Hepatocyte (in vitro differentiated cells): ENCODE measurements at regions not wholly inside any gene's neighbourhood (a gene's known extent, or its start where the extent isn't known, plus 50 kb on each side); places are given as distances from the start of the nearest gene placed in this dataset.

Source experiments
- DNase-seq: peaks from one replicate; pipeline ENCODE4 v3.0.0-alpha.2; 2016; ENCODE audit warnings: low spot score
- H2AFZ ChIP-seq: fragments of 200-600 bp; sonication (generic); 2 replicates; pipeline ENCODE4 v1.6.0; 2016; ENCODE audit warnings: antibody characterized with exemption, mild to moderate bottlenecking
- H3K27ac ChIP-seq: fragments of 200-600 bp; sonication (generic); 2 replicates; pipeline ENCODE4 v1.5.1; 2016; ENCODE audit warnings: mild to moderate bottlenecking
- H3K27me3 ChIP-seq: fragments of 200-600 bp; sonication (generic); 2 replicates; pipeline ENCODE4 v1.6.1; 2016
- H3K36me3 ChIP-seq: fragments of 200-600 bp; sonication (generic); replicated peaks from 2 replicates; pipeline ENCODE4 v1.5.1; 2016; ENCODE audit warnings: low read depth; ENCODE audit not compliant: insufficient read depth
- H3K4me1 ChIP-seq: fragments of 200-600 bp; sonication (generic); 2 replicates; pipeline ENCODE4 v1.5.1; 2016; ENCODE audit warnings: mild to moderate bottlenecking, moderate library complexity; ENCODE audit not compliant: insufficient read depth
- H3K4me2 ChIP-seq: fragments of 200-600 bp; sonication (generic); 2 replicates; pipeline ENCODE4 v1.6.0; 2016
- H3K4me3 ChIP-seq: fragments of 200-600 bp; sonication (generic); 2 replicates; pipeline ENCODE4 v1.5.1; 2016; ENCODE audit warnings: mild to moderate bottlenecking
- H3K79me2 ChIP-seq: fragments of 200-600 bp; sonication (generic); 2 replicates; pipeline ENCODE4 v1.6.0; 2017; ENCODE audit warnings: mild to moderate bottlenecking
- H3K9me2 ChIP-seq: fragments of 200-600 bp; sonication (generic); replicated peaks from 2 replicates; pipeline ENCODE4 v1.6.0; 2017; ENCODE audit warnings: mild to moderate bottlenecking; ENCODE audit not compliant: insufficient read depth
- H3K9me3 ChIP-seq: fragments of 200-600 bp; sonication (generic); 2 replicates; pipeline ENCODE4 v1.5.1; 2016; ENCODE audit warnings: low read depth, mild to moderate bottlenecking
- H4K20me1 ChIP-seq: fragments of 200-600 bp; sonication (generic); 2 replicates; pipeline ENCODE4 v1.6.0; 2016; ENCODE audit warnings: mild to moderate bottlenecking; ENCODE audit not compliant: insufficient read depth, poor library complexity, severe bottlenecking
- CTCF ChIP-seq: fragments of 200-600 bp; sonication (generic); IDR thresholded peaks from 2 replicates; pipeline ENCODE4 v1.5.1; 2016; ENCODE audit warnings: antibody characterized with exemption, mild to moderate bottlenecking; ENCODE audit not compliant: poor library complexity
- EZH2 ChIP-seq: fragments of 200-600 bp; sonication (generic); IDR thresholded peaks from 2 replicates; pipeline ENCODE4 v1.6.1; 2016; ENCODE audit warnings: antibody characterized with exemption, mild to moderate bottlenecking, borderline replicate concordance
- EZH2phosphoT487 ChIP-seq: fragments of 200-600 bp; sonication (generic); IDR thresholded peaks from one replicate; pipeline ENCODE4 v1.6.1; 2018; ENCODE audit warnings: antibody characterized with exemption, mild to moderate bottlenecking, low read depth, moderate library complexity; ENCODE audit not compliant: unreplicated experiment, severe bottlenecking
- WGBS: methylation state at CpG from one replicate; pipeline ENCODE4 v1.1.6; 2016; ENCODE audit warnings: low lambda C conversion rate; ENCODE audit errors: missing lambda C conversion rate; 5-methylcytosine and 5-hydroxymethylcytosine counted together

- Histone ChIP-seq H3K27me3 (no peaks in the 10 kb centered on the region), H3K79me2 (no peaks in the 10 kb centered on the region), H3K9me2 (no peaks in the 10 kb centered on the region), H3K4me2 (no peak overlapping the region), H2AFZ (no peak overlapping the region), H3K27ac (no peak overlapping the region), H3K4me3 (no peak overlapping the region), H3K4me1 (no peaks in the 10 kb centered on the region), H3K9me3 (no peaks in the 10 kb centered on the region), H3K36me3 (no peaks in the 10 kb centered on the region), H4K20me1 (no peaks in the 10 kb centered on the region)
- DNase-seq = no peak
- TF ChIP-seq CTCF = no peak
- TF ChIP-seq EZH2phosphoT487 = no peak
- no peak for TF ChIP-seq EZH2
These were observed 266.8 kb downstream of the EPM2A start for GRCh38 chr6:145468534-145468933.

GRCh38 chr6:145469021-145469420 is 266.3 kb downstream of the EPM2A start:
- Histone ChIP-seq H4K20me1 (no peaks in the 10 kb centered on the region), H3K4me2 (no peak overlapping the region), H3K36me3 (no peaks in the 10 kb centered on the region), H3K9me3 (no peaks in the 10 kb centered on the region), H3K9me2 (no peaks in the 10 kb centered on the region), H3K4me3 (no peak overlapping the region), H3K79me2 (no peaks in the 10 kb centered on the region), H3K27ac (no peak overlapping the region), H3K4me1 (no peaks in the 10 kb centered on the region), H2AFZ (no peak overlapping the region), H3K27me3 (no peaks in the 10 kb centered on the region)
- no peak for DNase-seq
- TF ChIP-seq EZH2phosphoT487 (no peak), CTCF (no peak)

GRCh38 chr6:145475794-145476396 is 259.4 kb downstream of the EPM2A start:
- no peaks in the 10 kb centered on the region for H4K20me1 ChIP-seq
- H3K79me2 ChIP-seq = no peaks in the 10 kb centered on the region
- H3K4me1 ChIP-seq = no peaks in the 10 kb centered on the region
- no peaks in the 10 kb centered on the region for H3K9me2 ChIP-seq
- H3K4me3 ChIP-seq = no peak overlapping the region
- no peak for DNase-seq
- TF ChIP-seq CTCF = no peak
- TF ChIP-seq EZH2 = no peak
- TF ChIP-seq EZH2phosphoT487 = no peak
- no peaks in the 10 kb centered on the region for H3K9me3 ChIP-seq
- no peaks in the 10 kb centered on the region for H3K27me3 ChIP-seq
- H3K27ac ChIP-seq = no peak overlapping the region
- no peaks in the 10 kb centered on the region for H3K36me3 ChIP-seq
- no peak overlapping the region for H3K4me2 ChIP-seq
- WGBS = 63% methylated on average over 1 of the region's 1 CpG
- no peak overlapping the region for H2AFZ ChIP-seq

- TF ChIP-seq EZH2phosphoT487 (no peak), CTCF (no peak), EZH2 (no peak)
- Histone ChIP-seq H2AFZ (no peak overlapping the region), H3K27me3 (no peaks in the 10 kb centered on the region), H3K36me3 (no peaks in the 10 kb centered on the region), H3K4me3 (no peak overlapping the region), H4K20me1 (no peaks in the 10 kb centered on the region), H3K79me2 (no peaks in the 10 kb centered on the region), H3K4me1 (peaks cover 7% of the 10 kb centered on the region), H3K9me3 (no peaks in the 10 kb centered on the region), H3K9me2 (no peaks in the 10 kb centered on the region), H3K4me2 (no peak overlapping the region), H3K27ac (no peak overlapping the region)
- 100% methylated on average over 1 of the region's 1 CpG for WGBS
- DNase-seq = no peak
These were observed 255.3 kb downstream of the EPM2A start for GRCh38 chr6:145480024-145480423.
